ENCODE measurements at regions not wholly inside any gene's neighbourhood (a gene's known extent, or its start where the extent isn't known, plus 50 kb on each side); places are given as distances from the start of the nearest gene placed in this dataset.

GRCh38 chr13:60282186-60282585, 114.8 kb upstream of the TDRD3 start:
- TF ChIP-seq, protein P1, sequence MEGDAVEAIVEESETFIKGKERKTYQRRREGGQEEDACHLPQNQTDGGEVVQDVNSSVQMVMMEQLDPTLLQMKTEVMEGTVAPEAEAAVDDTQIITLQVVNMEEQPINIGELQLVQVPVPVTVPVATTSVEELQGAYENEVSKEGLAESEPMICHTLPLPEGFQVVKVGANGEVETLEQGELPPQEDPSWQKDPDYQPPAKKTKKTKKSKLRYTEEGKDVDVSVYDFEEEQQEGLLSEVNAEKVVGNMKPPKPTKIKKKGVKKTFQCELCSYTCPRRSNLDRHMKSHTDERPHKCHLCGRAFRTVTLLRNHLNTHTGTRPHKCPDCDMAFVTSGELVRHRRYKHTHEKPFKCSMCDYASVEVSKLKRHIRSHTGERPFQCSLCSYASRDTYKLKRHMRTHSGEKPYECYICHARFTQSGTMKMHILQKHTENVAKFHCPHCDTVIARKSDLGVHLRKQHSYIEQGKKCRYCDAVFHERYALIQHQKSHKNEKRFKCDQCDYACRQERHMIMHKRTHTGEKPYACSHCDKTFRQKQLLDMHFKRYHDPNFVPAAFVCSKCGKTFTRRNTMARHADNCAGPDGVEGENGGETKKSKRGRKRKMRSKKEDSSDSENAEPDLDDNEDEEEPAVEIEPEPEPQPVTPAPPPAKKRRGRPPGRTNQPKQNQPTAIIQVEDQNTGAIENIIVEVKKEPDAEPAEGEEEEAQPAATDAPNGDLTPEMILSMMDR (IDR thresholded peaks at IDR 0.05): no peak
- TF ChIP-seq EP300 (IDR thresholded peaks at IDR 0.05; ENCODE audit: low read depth) (no peak), POLR2AphosphoS5 (IDR thresholded peaks at IDR 0.05) (no peak), POLR2A (IDR thresholded peaks at IDR 0.05) (no peak)

Data from transverse colon (tissue), 4 donors.